ENCODE measurements at regions not wholly inside any gene's neighbourhood (a gene's known extent, or its start where the extent isn't known, plus 50 kb on each side); places are given as distances from the start of the nearest gene placed in this dataset.

DNA sequence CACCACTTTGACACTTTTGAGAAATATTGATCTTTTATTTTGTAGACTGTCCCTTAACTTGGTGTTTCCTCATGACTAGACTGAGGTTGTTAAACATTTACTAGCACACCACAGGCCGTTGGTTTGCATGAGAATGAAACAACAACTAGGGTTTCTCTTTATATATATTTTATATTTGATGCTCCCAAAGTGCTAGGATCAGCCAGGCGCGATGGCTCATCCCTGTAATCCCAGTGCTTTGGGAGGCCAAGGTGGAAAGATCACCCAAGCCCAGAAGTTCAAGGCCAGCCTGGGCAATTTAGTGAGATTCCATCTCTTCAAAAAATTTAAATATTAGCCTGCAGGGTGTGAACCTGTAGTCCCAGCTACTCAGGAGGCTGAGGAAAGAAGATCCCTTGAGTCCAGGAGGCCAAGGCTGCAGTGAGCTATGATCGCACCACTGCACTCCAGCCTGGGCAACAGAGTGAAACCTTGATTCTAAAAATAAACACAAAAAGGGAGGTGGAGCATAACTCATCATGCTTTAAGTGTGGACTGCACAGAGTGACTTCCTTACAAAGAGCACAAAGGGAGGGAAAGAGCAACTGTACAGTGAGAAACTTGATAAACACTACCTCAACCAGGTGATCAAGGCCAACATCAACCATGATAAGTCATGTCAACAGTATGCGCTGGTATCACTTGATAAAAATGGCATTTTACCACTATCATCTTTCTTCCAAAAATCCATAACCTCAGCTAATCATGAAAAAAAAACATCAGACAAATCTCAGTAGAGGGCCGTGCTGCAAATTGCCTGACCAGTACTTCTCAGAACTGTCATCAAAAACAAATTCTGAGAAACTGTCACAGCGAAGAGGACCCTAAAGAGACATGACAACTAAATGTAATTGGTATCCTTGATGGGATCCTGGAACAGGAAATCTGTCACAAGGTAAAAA, 72.8 kb upstream of the ATF7IP2 start:
- DNase-seq (ENCODE audit: low read depth): peak; percentile 74
- TF ChIP-seq, protein P1, sequence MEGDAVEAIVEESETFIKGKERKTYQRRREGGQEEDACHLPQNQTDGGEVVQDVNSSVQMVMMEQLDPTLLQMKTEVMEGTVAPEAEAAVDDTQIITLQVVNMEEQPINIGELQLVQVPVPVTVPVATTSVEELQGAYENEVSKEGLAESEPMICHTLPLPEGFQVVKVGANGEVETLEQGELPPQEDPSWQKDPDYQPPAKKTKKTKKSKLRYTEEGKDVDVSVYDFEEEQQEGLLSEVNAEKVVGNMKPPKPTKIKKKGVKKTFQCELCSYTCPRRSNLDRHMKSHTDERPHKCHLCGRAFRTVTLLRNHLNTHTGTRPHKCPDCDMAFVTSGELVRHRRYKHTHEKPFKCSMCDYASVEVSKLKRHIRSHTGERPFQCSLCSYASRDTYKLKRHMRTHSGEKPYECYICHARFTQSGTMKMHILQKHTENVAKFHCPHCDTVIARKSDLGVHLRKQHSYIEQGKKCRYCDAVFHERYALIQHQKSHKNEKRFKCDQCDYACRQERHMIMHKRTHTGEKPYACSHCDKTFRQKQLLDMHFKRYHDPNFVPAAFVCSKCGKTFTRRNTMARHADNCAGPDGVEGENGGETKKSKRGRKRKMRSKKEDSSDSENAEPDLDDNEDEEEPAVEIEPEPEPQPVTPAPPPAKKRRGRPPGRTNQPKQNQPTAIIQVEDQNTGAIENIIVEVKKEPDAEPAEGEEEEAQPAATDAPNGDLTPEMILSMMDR (IDR thresholded peaks at IDR 0.05; ENCODE audit: insufficient read depth, low read depth, low read length, missing control alignments): no peak
- no peak overlapping the region for H3K4me3 ChIP-seq (ENCODE audit: low read depth, low read length)

DNA sequence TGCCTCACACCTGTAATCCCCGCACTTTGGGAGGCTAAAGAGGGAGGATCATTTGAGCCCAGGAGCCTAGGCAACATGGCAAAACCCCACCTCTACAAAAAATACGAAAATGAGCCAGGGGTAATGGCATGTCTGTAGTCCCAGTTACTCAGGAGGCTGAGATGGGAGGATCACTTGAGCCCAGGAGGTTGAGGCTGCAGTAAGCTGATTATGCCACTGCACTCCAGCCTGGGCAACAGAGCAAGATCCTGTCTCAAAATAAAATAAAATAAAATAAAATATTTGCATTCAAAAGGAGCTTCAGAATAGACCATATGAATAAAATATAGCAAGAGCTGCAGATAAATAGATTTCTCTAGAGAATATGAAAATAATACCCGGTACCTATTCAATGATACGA, 71.5 kb upstream of the ATF7IP2 start:
- H3K4me3 ChIP-seq (ENCODE audit: low read depth, low read length): no peak overlapping the region
- TF ChIP-seq, protein P1 (IDR thresholded peaks at IDR 0.05; ENCODE audit: insufficient read depth, low read depth, low read length, missing control alignments): no peak
- DNase-seq (ENCODE audit: low read depth): no peak

DNA sequence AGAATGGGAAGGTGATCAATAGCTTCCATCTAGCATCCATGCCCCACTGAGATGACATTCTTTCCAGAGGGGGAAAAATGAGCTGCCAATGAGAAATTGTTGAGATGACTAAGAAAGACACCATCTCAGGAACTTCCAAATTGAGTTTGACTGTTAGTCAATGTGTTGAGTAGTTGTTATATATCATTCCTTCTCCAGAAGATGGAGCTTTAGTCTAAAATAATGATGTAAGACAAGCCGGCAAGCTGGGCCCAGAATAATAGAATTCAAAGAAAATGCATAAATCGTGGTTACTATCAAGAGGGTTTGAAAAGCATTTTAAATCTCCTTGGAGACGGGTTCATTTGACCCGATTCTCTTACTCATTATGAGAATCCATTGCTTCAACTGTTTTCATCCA, 71.0 kb upstream of the ATF7IP2 start:
- peak; percentile 39 for DNase-seq (ENCODE audit: low read depth)
- TF ChIP-seq, protein P1 (IDR thresholded peaks at IDR 0.05; ENCODE audit: insufficient read depth, low read depth, low read length, missing control alignments): no peak
- no peak overlapping the region for H3K4me3 ChIP-seq (ENCODE audit: low read depth, low read length)

DNA sequence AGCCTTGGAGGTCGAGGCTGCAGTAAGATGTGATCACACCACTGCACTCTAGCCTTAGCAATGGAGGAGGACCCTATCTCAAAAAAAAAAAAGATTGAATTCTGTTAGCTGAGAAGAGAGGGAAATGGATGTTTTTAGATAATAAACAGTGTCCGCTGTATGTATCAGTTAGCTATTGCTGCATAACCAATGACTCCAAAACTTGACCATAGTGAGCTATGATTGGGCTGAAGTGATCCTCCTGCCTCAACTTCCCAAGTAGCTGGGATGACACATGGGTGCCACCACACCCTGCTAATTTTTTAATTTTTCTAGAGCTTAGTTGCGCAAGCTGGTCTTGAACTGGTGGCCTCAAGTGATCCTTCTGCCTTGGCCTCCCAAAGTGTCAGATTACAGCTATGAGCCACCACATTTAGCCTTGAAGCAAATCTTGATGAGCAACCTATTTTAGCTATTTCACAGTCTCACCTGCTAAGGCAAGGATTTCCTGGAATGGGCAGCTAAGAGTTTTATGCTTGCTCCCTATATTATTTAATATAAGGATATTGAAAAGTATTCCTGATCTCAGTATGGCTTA, 68.3 kb upstream of the ATF7IP2 start:
- no peak for DNase-seq (ENCODE audit: low read depth)
- TF ChIP-seq, protein P1 (IDR thresholded peaks at IDR 0.05; ENCODE audit: insufficient read depth, low read depth, low read length, missing control alignments): no peak
- no peak overlapping the region for H3K4me3 ChIP-seq (ENCODE audit: low read depth, low read length)

DNA sequence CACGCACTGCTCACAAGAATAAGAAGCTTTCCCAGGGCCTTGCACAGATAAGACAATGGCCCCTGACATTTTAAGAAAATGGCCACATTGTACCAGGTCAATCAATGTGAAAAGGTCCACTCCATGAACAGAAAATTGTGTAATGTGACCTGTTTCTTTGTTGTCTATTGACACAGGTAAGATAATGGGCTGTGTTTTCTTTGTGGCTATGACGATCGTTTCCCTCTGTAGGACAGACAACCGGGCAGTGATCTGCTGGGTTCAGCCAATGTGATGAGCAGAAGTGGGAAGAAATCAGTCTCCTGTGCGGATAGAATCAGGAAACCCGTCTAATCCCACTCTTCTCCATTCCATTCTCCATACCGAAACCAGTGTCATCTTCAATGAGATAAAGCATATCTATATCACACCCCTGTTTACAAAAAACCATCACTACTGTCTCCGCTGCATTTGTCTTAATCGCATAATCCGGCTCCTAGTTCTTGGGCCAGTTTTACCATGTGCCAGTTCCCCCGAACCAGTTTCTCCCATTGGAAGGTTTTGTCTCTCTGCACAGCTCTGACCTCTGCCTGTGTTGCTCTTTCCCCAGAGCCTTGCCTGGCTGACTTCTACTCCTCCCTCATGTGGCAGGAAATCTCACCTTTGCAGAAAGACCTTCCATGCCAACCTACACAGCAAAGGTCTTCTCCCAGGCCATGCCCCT, 66.9 kb upstream of the ATF7IP2 start:
- DNase-seq (ENCODE audit: low read depth): no peak
- TF ChIP-seq, protein P1 (IDR thresholded peaks at IDR 0.05; ENCODE audit: insufficient read depth, low read depth, low read length, missing control alignments): no peak
- no peak overlapping the region for H3K4me3 ChIP-seq (ENCODE audit: low read depth, low read length)

DNA sequence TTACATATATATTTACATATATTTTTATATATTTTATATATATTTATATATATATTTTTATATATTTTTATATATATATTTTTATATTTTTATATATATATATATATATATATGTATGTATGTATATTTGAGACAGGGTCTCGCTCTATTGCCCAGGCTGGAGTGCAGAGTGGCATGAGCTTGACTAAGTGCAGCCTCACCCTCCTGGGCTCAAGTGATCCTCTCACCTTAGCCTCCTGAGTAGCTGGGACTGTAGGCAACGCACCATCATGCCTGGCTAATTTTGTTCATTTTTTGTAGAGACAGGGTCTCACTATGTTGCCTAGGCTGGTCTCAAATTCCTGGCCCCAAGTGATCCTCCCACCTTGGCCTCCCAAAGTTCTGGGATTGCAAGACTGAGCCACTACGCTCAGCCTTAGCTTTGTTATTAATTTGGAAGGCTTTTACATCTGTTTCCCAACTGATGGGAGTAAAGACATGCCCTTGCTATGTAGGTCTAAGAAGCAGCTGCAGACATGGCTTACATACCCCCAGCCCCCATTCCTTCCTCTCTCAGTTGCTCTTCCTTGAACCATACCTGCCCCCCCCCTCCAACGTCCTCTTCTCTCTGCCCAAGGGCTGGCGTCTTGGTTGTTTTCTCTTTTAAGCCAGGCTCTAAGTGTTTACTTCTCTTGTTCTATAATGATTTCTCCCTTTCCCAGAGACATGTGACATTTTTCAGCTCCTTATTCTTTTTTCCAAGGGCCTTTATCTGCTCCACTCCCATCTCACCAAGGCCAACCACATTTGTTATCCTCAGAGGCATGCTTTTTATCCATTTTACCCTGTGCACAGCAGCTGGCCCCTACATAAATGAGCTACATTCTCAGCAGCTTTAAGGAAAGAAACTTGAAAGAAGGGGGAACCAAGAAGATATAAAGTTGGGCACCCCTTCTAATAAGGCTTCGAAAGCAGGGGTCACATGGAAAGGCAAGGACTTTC, 64.2 kb upstream of the ATF7IP2 start:
- TF ChIP-seq, protein P1 (IDR thresholded peaks at IDR 0.05; ENCODE audit: insufficient read depth, low read depth, low read length, missing control alignments): no peak
- H3K4me3 ChIP-seq (ENCODE audit: low read depth, low read length): no peak overlapping the region
- no peak for DNase-seq (ENCODE audit: low read depth)
